IMR-90 (cell line): ENCODE measurements at regions not wholly inside any gene's neighbourhood (a gene's known extent, or its start where the extent isn't known, plus 50 kb on each side); places are given as distances from the start of the nearest gene placed in this dataset.

Source experiments
- ATAC-seq: fragments of 200-7000 bp; cut with Tn5 transposase; 2 replicates; pipeline ENCODE4 v1.9.1; 2020; ENCODE audit warnings: low read depth, mild to moderate bottlenecking, moderate library complexity
- BruUV-seq: library from RNA; stranded (reverse); fragments of 400-500 nt; replicated peaks from 2 replicates; lab custom pipeline; 2021; lab: Mats Ljungman, UMichigan
- CTCF ChIA-PET: fragments of 300-600 bp; formaldehyde crosslinking; extraction: SDS; loops from one replicate; lab custom pipeline; 2021; ENCODE audit warnings: antibody characterized with exemption; lab: Yijun Ruan, JAX
- POLR2A ChIA-PET: fragments of 300-600 bp; sonication (Branson Sonifier 250); formaldehyde crosslinking; loops from one replicate; lab custom pipeline; 2022; ENCODE audit warnings: antibody characterized with exemption; ENCODE audit not compliant: unreplicated experiment; lab: Charles Lee
- DNase-seq: peaks from one replicate; pipeline ENCODE4 v3.0.0; 2013
- H2AFZ ChIP-seq: replicated peaks from 2 replicates; pipeline ENCODE3; 2013; ENCODE audit warnings: low read length, mild to moderate bottlenecking; ENCODE audit not compliant: poor library complexity
- H2AK5ac ChIP-seq: 2 replicates; pipeline ENCODE4 v1.6.1; 2013; ENCODE audit warnings: low read depth, low read length, inconsistent platforms
- H2AK9ac ChIP-seq: replicated peaks from 2 replicates; pipeline ENCODE3; 2013; ENCODE audit warnings: mild to moderate bottlenecking, low read depth, low read length, moderate library complexity; ENCODE audit not compliant: poor library complexity
- H2BK120ac ChIP-seq: 2 replicates; pipeline ENCODE4 v1.6.1; 2013; ENCODE audit warnings: low read depth, low read length, inconsistent platforms
- H2BK15ac ChIP-seq: 3 replicates; pipeline ENCODE4 v1.6.1; 2013; ENCODE audit warnings: low read depth, low read length, inconsistent platforms
- H2BK20ac ChIP-seq: 2 replicates; pipeline ENCODE4 v1.6.1; 2013; ENCODE audit warnings: low read depth, mild to moderate bottlenecking, inconsistent platforms, low read length, moderate library complexity
- H2BK5ac ChIP-seq: 2 replicates; pipeline ENCODE4 v1.6.1; 2013; ENCODE audit warnings: mild to moderate bottlenecking, low read depth, low read length, inconsistent platforms; ENCODE audit not compliant: poor library complexity, severe bottlenecking
- H3K14ac ChIP-seq: replicated peaks from 2 replicates; pipeline ENCODE4 v1.6.1; 2013; ENCODE audit warnings: low read depth, low read length, inconsistent platforms
- H3K18ac ChIP-seq: 2 replicates; pipeline ENCODE4 v1.6.1; 2013; ENCODE audit warnings: low read depth, low read length, control low read depth
- H3K23ac ChIP-seq: 2 replicates; pipeline ENCODE4 v1.6.1; 2013; ENCODE audit warnings: low read depth, low read length, inconsistent platforms
- H3K27ac ChIP-seq: 2 replicates; pipeline ENCODE4 v1.5.1; 2013; ENCODE audit warnings: mild to moderate bottlenecking, control low read depth, low read length; ENCODE audit not compliant: insufficient read depth
- H3K27me3 ChIP-seq: 2 replicates; pipeline ENCODE4 v1.6.1; 2013; ENCODE audit warnings: low read length; ENCODE audit not compliant: control insufficient read depth, insufficient read depth
- H3K36me3 ChIP-seq: 2 replicates; pipeline ENCODE4 v1.6.1; 2013; ENCODE audit warnings: low read length, mixed read lengths; ENCODE audit not compliant: control insufficient read depth, insufficient read depth
- H3K4ac ChIP-seq: 2 replicates; pipeline ENCODE4 v1.6.1; 2013; ENCODE audit warnings: low read depth, low read length, inconsistent platforms
- H3K4me1 ChIP-seq: 2 replicates; pipeline ENCODE4 v1.6.1; 2013; ENCODE audit warnings: low read length, mixed read lengths; ENCODE audit not compliant: control insufficient read depth, insufficient read depth
- H3K4me2 ChIP-seq: 2 replicates; pipeline ENCODE4 v1.6.1; 2013; ENCODE audit warnings: low read depth, mild to moderate bottlenecking, control low read depth, low read length, moderate library complexity
- H3K4me3 ChIP-seq: 2 replicates; pipeline ENCODE4 v1.5.1; 2013; ENCODE audit warnings: low read depth, mild to moderate bottlenecking, control low read depth, low read length, moderate library complexity; ENCODE audit not compliant: insufficient read depth
- H3K56ac ChIP-seq: 2 replicates; pipeline ENCODE4 v1.6.1; 2013; ENCODE audit warnings: low read length, inconsistent platforms; ENCODE audit not compliant: insufficient read depth; ENCODE audit errors: extremely low read depth
- H3K79me1 ChIP-seq, 2 experiments: 2 replicates each; pipeline ENCODE4 v1.6.1; 2013; ENCODE audit warnings: low read length in 2 of 2, inconsistent platforms in 1 of 2, low read depth in 1 of 2
- H3K9ac ChIP-seq: 2 replicates; pipeline ENCODE4 v1.6.1; 2013; ENCODE audit warnings: low read depth, low read length, control low read depth
- H3K9me1 ChIP-seq: 2 replicates; pipeline ENCODE4 v1.6.1; 2013; ENCODE audit warnings: low read length, inconsistent platforms; ENCODE audit not compliant: insufficient read depth
- H3K9me3 ChIP-seq: 2 replicates; pipeline ENCODE4 v1.6.1; 2013; ENCODE audit warnings: low read length; ENCODE audit not compliant: control insufficient read depth, insufficient read depth
- H4K20me1 ChIP-seq: 2 replicates; pipeline ENCODE4 v1.6.1; 2013; ENCODE audit warnings: low read length, inconsistent platforms; ENCODE audit not compliant: insufficient read depth
- H4K5ac ChIP-seq: 2 replicates; pipeline ENCODE4 v1.6.1; 2013; ENCODE audit warnings: mild to moderate bottlenecking, low read depth, low read length, control low read depth
- H4K8ac ChIP-seq, 2 experiments: 2 replicates each; pipeline ENCODE4 v1.6.1; 2013; ENCODE audit warnings: low read depth in 2 of 2, low read length in 2 of 2, control low read depth in 1 of 2, inconsistent platforms in 1 of 2
- H4K91ac ChIP-seq: 2 replicates; pipeline ENCODE4 v1.6.1; 2013; ENCODE audit warnings: low read depth, low read length, inconsistent platforms; ENCODE audit not compliant: insufficient read depth
- CEBPB ChIP-seq: IDR thresholded peaks from 2 replicates; pipeline ENCODE4 v1.6.1; 2012; ENCODE audit warnings: low read depth, low read length, improper control_type of control experiment
- FOS ChIP-seq: fragments of 150-350 bp; IDR thresholded peaks from 2 replicates; pipeline ENCODE4 v1.6.1; 2016; ENCODE audit warnings: low read depth, low read length
- MAFK ChIP-seq: IDR thresholded peaks from 2 replicates; pipeline ENCODE4 v1.6.1; 2012; ENCODE audit warnings: low read depth, low read length, improper control_type of control experiment
- POLR2A ChIP-seq: IDR thresholded peaks from 2 replicates; pipeline ENCODE4 v1.6.1; 2012; ENCODE audit warnings: mild to moderate bottlenecking, low read depth, low read length
- RAD21 ChIP-seq: IDR thresholded peaks from 2 replicates; pipeline ENCODE4 v1.6.1; 2012; ENCODE audit warnings: low read length, improper control_type of control experiment
- RCOR1 ChIP-seq: IDR thresholded peaks from 2 replicates; pipeline ENCODE4 v1.6.1; 2012; ENCODE audit warnings: mild to moderate bottlenecking, low read length, improper control_type of control experiment; ENCODE audit not compliant: insufficient replicate concordance
- RFX5 ChIP-seq: IDR thresholded peaks from 2 replicates; pipeline ENCODE4 v1.8.0; 2012; ENCODE audit warnings: low read depth, mild to moderate bottlenecking, low read length, moderate library complexity
- WGBS, 2 experiments: methylation state at CpG; one replicate each; pipeline versions ENCODE4 v1.1.5 to v1.1.7; 2013; ENCODE audit warnings: missing lambda C conversion rate in 2 of 2; ENCODE audit not compliant: insufficient read length in 1 of 2; ENCODE audit errors: extremely low coverage in 2 of 2; 5-methylcytosine and 5-hydroxymethylcytosine counted together
- dilution Hi-C: fragments of 300-500 bp; cut with HindIII; formaldehyde crosslinking; loops from one replicate; pipeline ENCODE4 v1.14.3; 2018; ENCODE audit warnings: low sequenced_read_pairs; ENCODE audit not compliant: unreplicated experiment
- in situ Hi-C: fragments of 300-500 bp; cut with MboI; formaldehyde crosslinking; loops from 3 replicates; pipeline ENCODE4 v1.14.3; 2019; ENCODE audit warnings: low sequenced_read_pairs, inconsistent platforms, mixed read lengths
- intact Hi-C: fragments of 100-400 bp; cut with micrococcal nuclease; formaldehyde crosslinking; loops from 2 replicates; pipeline ENCODE4 v1.10.0; 2022

DNA sequence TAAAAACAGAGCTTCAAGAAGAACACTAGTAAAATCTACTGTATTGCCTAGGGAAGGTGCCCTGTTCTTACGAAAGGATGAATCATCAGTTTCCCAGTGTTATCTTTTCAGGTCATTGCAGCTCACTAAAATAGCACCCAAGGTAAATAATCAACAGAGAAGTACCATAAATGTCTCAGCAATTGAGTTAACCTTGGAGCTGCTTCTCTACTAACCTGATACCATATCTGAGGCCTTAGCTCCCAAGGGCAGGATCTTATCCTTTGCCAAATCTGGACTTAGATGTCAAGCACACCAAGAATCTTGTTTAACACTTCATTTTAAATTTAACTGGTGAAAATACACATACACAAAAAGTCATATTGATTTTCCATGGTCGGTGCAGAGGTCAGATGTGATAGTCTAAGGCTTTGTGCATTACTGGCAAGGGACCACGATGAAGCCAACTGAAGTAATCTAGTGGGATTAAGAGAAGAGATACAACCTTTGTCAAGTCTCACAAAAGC, 81.5 kb downstream of the EDN1 start:
- Histone ChIP-seq H4K8ac (no peak overlapping the region), H3K4me1 (no peaks in the 10 kb centered on the region), H2AK9ac (no peak overlapping the region), H3K18ac (no peak overlapping the region), H3K9me1 (no peaks in the 10 kb centered on the region), H3K56ac (no peak overlapping the region), H2AK5ac (no peak overlapping the region), H3K14ac (no peak overlapping the region), H2BK20ac (no peak overlapping the region), H3K9me3 (no peaks in the 10 kb centered on the region), H3K4ac (no peak overlapping the region), H3K27me3 (peaks cover 23% of the 10 kb centered on the region), H2BK120ac (no peak overlapping the region), H3K79me1 (no peaks in the 10 kb centered on the region), H2BK15ac (no peak overlapping the region), H3K9ac (no peak overlapping the region), H2AFZ (no peak overlapping the region), H2BK5ac (no peak overlapping the region), H3K23ac (no peak overlapping the region), H3K4me2 (no peak overlapping the region), H4K5ac (no peak overlapping the region), H4K91ac (no peak overlapping the region), H3K4me3 (no peak overlapping the region), H3K36me3 (no peaks in the 10 kb centered on the region), H4K20me1 (no peaks in the 10 kb centered on the region), H3K27ac (no peak overlapping the region)
- DNase-seq (peak; percentile 44), ATAC-seq (no peak)
- TF ChIP-seq RAD21 (no peak), RCOR1 (no peak), MAFK (no peak), FOS (0 out of 2 replicates have a peak, but pooled peaks have one; percentile 40), CEBPB (peak; percentile 49; the same call in 1 of the 2 replicates), RFX5 (no peak), POLR2A (no peak)
- ChIA-PET POLR2A (no interaction called here), CTCF (no interaction called here)
- 20% methylated on average over 1 of the region's 3 CpGs; no CpG with 5 or more reads in 1 of the 2 experiments for WGBS, 2 experiments
- in situ Hi-C loops (no loop called here), intact Hi-C loops (no loop called here), dilution Hi-C loops (no loop called here)
- no TSS peak for BruUV-seq
